HL-60 (cell line): ENCODE measurements at regions not wholly inside any gene's neighbourhood (a gene's known extent, or its start where the extent isn't known, plus 50 kb on each side); places are given as distances from the start of the nearest gene placed in this dataset.

Experiments used
- CTCF ChIP-seq: IDR thresholded peaks from one replicate; pipeline ENCODE4 v1.5.1; 2011; ENCODE audit warnings: low read length, control low read depth, inconsistent platforms; ENCODE audit not compliant: insufficient read depth
- GABPA ChIP-seq: IDR thresholded peaks from 2 replicates; pipeline ENCODE4 v1.6.1; 2012; ENCODE audit warnings: low read depth
- POLR2AphosphoS5 ChIP-seq: IDR thresholded peaks from 2 replicates; pipeline ENCODE4 v1.6.1; 2012; ENCODE audit warnings: low read depth
- REST ChIP-seq: IDR thresholded peaks from 2 replicates; pipeline ENCODE4 v1.6.1; 2012; ENCODE audit warnings: low read depth; ENCODE audit not compliant: insufficient replicate concordance
- SPI1 ChIP-seq: IDR thresholded peaks from 2 replicates; pipeline ENCODE4 v1.6.1; 2012; ENCODE audit warnings: low read depth, mild to moderate bottlenecking, borderline replicate concordance

GRCh38 chr1:242703467-242703866 lies 179.0 kb upstream of the PLD5 start:
- TF ChIP-seq POLR2AphosphoS5, result no peak
- TF ChIP-seq GABPA, result no peak
- TF ChIP-seq CTCF, result no peak
- TF ChIP-seq REST, result no peak
- TF ChIP-seq SPI1, result no peak
